ENCODE measurements at regions not wholly inside any gene's neighbourhood (a gene's known extent, or its start where the extent isn't known, plus 50 kb on each side); places are given as distances from the start of the nearest gene placed in this dataset.
"Not testable (repeated sequence)": the region's sequence is repeated elsewhere in the genome, so short reads cannot be mapped to it uniquely, and the experiment has no call there.

DNA sequence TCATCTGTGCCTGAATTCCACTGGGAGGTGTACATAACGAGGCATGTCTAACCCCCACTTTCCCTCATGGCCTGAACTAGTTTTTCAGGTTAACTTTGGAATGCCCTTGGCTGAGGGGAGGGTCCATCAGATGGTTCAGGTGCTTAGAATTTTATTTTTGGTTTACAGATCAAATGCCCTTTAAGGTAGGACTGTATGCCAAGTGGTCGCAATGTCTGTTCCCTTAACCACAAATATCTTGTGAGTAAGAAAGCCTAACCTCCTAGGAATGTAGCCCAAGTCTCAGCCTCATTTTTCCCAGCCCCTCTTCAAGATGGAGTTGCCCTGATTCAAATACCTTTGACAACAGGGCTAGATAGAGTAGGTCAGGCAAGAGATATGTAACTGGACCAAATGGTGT lies 78.4 kb downstream of the RNASET2 start:
- no peak for DNase-seq (ENCODE audit: low spot score)

DNA sequence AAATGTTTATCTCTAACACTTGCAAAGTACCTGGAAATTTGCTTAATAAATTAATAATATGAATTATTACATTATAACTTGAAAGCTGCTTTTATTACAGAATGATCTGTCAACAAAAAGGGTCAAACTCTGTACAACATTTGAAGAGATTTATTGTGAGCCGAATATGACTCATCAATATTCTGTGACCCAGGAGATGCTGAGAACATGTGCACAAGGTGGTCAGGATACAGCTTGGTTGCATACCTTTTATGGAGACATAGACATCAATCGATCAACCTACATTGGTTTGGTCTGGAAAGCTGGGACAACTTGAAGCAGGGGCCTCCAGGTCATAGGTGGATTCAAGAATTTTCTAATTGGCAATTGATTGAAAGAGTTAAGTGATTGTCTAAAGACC lies 79.0 kb downstream of the RNASET2 start:
- no peak for DNase-seq (ENCODE audit: low spot score)

DNA sequence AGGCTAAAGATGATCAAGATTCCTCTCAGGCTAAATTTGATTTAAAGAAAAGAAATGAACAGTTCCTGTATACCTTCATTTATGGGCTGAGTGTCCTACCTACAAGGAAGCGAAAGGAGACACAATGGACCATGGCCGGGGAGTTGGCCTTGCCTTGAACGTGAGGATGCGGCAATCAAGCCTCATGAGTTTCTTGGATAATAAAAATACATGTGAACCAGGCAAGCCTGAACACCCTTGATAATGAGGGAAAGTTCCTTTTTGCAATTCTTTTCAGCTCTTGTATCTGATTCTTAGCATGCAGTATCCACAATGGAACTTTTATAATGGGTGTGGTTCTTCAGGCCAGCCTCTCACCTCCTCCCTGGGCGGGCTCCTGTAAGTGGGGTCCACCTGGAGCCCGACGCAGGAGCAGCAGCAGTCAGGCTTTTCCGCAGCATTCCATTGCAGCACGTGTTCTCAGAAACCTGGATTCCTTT lies 83.8 kb downstream of the RNASET2 start:
- DNase-seq (ENCODE audit: low spot score), result no peak

DNA sequence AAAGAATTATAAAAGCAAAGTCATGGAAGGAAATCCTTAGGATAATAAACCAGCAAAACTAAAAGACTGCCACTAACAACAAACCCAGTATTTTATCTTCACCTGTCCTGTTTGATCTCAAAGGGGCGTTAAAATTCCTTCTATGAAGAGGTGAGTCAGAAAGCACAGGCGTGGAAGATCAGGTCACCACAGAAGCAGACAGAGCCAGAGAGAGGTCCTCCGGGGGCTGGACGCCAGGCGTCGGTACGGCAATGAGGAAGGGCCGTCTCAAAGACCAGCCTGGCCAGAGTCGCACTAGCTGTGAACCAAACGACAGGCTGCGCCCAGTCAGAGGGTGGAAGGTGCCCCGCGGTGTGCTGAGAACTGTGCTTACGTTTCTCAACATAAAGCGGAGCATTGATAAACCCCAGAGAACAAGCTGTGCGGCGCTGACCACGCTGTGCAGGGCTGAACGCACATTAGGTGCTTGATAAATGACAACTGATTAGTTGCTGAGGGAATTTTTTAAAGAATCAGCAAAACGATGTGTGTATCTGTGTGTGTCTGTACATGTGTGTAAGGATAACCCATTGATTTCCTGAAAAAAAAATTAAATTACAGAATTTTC lies 85.6 kb downstream of the RNASET2 start:
- no peak for DNase-seq (ENCODE audit: low spot score)

DNA sequence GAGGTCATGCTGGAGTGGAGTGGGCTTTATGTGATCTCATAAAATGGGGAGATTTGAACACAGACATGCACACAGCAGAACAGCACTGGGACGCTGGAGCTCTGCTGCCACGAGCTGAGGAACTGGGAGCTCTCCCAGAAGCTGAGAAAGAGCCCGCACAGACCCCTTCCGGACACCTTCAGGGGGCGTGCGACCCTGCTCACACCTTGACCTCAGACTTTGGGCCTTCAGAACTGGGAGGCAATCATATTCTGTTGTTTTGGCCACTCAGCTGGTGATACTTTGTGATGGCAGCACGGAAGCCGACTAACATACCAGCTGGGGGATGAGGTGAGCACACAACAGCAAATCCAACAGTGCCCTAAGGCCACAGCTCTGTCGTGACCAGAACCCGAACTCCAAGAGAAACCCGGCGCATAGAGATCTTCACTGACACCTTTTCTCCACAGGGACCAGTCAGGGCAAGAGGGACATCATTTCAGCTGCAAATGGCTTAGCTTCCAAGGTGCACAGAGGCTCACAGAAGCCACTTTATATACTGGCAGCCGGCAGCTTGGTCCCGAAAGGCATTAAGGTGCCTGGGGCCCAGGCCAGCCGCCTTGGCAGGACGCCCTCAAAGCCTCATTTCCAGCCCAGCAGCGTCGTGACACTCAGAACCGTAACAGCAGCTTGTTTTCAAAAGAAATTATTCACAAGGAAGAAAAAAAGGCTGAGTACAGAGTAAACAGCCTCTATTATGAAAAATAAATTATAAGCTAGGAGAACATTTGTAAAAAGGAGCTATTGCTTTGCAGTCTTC lies 89.3 kb downstream of the RNASET2 start:
- no peak for DNase-seq (ENCODE audit: low spot score)

DNA sequence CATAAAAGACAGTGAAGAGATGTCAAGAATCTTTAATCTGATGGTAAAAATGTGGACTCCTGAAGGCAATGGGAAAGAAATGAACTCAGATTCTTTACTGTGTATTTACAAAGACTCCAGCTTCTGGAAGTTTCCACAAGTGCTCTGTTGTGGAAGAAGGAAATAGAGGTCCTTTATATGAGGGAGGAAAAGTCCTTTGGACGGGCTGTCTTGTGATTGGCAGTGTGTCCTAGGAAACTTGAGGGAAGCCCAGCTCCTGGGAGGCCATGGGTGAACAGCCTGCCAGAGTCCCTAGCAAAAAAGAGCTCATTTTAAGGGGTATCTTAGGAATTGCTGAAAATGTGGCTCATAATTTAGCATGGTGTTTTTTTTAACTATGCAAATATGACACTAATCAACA lies 92.0 kb downstream of the RNASET2 start:
- no peak for DNase-seq (ENCODE audit: low spot score)

DNA sequence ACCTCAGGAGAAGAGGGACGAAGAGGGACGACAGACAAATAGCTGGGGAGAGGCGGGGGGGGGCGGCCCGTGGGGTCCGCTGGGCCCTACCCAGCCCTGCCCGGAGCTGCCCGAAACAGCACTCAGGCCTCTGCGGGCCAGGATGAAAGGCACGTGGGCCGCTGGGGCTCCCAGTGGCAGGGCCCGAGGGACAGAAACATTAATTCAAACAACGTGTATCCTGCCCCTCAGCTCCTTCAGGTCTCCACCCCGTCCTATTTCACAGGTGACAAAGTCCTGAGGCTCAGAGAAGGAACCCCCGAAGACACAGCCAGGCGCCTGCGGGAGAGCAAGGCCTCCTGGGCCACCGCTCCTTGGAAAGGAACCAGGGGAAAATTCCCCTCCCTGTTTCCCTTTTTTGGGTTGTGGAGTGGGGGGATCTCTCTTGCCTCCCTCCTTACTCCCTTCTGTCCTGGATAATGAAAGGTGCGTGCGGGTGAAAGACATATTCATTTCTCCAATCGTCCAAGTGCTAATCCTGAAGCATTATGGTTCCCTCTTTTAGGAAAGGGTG lies 93.3 kb downstream of the RNASET2 start:
- DNase-seq (ENCODE audit: low spot score), result no peak

DNA sequence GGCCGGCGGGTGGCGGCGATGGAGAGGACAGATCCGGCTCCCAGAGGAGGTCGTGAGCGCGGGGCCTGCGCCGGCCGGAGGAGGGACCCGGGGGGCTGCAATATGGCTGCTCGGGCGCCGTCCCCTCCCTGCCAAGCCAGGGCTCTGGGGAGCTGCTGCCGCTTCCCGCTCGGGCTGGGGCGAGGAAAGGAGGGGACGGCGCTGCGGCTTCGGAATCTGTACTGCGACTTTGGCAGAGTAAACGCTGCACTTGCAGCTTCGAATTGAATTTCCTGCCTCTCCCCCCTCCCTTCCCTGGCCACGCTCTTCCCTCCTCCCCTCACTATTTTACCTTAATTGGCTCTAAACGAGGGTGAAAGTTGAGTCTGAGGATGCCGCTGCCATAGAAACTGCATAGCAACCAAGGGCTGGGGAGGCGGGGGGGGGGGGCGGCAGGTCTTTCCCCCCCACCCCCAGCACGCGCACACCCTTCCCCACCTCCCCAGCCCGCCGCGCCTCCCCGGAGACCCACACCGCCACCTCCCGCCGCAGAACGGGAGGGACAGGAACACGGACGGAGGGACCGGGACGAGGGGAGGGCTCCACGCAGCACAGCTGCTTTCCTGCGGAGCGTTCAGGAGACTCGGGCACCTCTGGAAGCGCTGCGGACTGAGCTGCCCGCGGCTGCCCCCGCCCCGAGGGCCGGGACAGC lies 93.9 kb downstream of the RNASET2 start:
- DNase-seq (ENCODE audit: low spot score), result no peak

DNA sequence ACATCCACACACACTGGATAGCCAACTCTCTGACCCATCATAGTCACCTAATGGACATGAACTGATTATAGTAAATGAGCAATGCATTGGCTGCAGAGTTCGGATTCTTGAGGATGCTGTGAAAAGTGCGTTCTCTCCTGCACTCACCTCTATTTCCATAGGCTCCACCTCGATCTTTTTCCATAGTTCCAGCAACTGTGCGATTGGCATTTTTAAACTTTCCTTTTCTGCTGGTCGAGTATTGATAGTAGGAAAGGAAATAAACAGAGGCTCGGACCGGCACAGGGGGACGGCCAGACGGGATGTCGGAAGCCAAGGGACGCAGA lies 94.4 kb downstream of the RNASET2 start:
- no peak for DNase-seq (ENCODE audit: low spot score)

DNA sequence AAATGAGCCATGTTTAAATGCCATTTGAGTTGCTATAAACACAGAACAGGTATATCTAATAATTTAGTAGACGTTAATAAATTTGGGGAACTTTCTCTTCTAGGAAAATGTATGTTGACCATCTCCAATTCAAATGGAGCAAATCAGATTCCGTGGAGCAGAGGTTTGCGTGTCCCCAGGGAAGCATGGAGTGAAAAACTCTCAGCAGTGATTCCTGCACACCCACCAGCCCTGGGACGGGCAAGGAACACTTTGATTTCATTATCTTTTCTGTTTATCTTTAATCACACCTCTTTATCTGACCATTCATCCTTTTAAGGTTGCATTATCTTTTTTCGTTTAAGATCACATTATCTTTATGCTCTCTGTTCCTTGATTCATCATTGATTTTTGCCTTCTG lies 95.0 kb downstream of the RNASET2 start:
- DNase-seq (ENCODE audit: low spot score), result no peak

DNA sequence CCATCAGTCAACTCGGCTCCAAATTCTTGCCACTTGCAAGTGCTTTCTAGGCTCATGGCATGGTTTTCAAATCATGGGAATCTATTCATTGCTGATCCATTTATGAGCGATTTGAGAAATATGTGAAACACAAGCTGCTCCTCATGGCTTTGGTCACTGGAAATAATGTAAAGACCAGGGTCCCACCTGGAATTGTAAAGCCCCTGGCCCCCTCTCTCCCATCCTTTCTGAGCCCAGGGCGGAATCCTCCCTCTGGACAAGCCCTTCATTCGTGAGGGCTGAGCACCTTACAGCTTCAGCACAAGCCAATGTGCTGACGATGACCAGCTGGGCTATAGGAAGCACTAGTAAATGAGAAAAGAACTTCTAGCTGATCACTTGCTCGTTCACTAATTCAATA lies 96.0 kb downstream of the RNASET2 start:
- no peak for DNase-seq (ENCODE audit: low spot score)

DNA sequence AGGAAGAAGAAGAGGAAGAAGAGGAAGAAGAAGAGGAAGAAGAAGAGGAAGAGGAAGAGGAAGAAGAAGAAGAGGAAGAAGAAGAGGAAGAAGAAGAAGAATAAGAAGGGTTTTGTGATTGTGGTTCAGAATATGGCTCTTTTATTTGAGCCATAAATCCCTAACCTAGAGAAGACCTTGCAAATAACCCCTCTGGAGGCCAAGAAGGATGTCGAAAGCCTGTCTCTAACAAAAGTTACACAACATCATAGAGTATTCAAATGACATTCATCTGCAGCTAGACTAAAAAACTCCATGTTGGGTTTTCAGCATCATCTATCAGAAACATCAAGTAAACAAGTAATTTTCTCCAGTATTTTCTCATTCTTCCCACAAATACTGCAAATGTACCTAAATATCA lies 100.9 kb downstream of the RNASET2 start:
- no peak for DNase-seq (ENCODE audit: low spot score)

DNA sequence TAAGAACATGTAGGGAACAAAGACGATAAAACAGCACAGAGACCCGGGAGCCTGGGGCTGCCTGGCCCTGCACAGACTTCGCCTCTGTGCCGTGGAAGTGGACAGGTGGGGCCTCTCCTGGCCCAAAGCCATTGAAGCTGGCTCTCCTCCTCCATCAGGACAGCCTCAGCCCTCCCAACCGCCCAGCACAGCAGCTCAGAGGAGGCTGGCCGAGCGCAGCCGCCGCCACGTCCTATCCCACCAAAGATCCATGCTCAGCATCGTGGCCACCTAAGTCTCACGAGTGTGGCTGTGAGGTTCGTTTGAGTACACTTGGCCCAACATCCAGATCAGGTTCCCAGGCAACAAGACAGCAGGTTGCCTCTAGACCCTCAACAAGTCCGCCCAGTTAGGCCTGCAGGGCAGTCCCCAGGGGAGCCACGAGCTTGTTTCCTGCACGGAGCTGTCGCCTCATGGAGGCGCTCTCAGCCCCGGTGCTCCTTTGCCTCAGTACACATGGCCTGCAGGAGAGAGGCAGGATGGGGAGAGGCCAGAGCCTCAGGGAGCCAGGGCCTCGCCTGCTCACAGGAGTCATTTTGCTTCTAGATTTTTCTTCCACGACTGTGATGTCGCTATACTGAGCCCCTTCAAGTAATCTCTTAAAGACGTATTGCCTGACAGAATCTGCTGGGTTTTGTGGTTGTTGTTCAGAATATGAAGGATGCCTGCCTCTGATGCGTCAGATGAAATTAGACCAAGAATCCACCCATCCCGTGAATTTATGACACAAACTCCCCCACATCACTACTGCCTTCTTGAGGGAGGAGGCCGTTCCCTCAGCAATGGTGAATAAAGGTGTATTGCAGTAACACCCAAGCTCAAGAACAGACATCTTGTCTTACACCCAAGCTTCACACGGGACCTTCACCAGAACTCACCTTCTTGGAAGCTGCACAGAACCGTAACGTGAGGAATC lies 102.7 kb downstream of the RNASET2 start:
- DNase-seq (ENCODE audit: low spot score), result no peak

DNA sequence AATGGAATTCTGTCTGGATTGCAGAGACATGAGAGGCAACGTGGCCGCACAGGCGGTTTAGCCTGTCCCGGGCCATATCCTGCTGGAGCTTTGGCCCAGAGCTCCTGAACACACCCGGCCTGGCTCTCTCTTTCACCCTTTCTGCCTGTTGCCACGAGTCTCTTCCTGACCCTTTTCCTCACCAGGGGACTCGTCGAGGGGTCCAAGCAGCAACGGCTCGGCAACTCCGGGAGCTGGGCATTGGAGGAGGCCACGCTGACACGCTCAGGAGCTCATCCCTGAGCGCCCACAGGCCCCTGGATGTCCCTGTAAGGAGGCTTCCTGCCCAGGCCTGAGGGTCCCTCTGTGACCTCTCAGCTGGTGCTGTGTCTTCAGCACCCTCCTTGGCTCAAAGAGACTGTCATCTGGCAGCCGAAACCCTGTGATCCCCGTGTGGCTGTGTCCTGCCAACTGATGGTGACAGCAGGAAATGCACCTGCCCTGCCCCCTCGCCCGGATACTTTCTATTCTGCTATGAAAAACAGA lies 103.8 kb downstream of the RNASET2 start:
- no peak for DNase-seq (ENCODE audit: low spot score)

DNA sequence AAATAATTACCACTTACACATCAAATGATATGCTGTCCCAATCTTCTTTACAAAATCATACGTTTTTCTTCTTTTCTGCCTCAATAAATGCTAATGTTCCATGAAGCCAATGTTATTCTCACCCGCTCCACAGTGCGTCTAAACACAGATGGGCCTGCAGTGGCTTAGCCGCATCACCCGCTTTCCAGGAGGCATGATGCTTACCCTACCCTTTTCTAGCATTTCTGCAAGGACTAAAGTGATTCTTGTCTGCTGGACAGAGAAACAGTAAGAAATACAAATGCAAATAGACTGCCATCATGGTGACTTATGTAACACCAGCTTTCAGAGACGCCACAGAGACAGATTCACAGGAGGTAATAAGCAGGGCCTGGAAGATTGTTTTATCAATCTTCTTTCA lies 104.4 kb downstream of the RNASET2 start:
- no peak for DNase-seq (ENCODE audit: low spot score)

DNA sequence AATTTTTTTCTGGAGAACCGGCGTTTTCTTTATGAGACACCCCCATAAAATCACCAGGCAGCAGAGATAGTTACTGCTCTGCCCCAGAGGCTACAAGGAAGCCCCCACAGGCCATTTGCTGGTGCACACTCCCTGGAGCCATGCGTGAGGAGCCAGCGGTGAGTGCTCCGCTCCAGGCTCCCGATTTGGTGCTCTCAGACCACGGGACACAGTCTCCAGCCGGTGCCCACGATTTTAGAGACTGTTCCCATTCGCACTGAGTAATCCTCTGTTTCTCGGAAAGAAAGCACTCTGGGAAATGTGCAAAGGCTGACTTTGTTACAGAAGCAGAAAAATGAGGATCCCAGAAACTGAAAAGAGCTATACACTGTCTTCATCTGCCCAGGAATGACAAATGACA lies 104.9 kb downstream of the RNASET2 start:
- DNase-seq (ENCODE audit: low spot score), result no peak

DNA sequence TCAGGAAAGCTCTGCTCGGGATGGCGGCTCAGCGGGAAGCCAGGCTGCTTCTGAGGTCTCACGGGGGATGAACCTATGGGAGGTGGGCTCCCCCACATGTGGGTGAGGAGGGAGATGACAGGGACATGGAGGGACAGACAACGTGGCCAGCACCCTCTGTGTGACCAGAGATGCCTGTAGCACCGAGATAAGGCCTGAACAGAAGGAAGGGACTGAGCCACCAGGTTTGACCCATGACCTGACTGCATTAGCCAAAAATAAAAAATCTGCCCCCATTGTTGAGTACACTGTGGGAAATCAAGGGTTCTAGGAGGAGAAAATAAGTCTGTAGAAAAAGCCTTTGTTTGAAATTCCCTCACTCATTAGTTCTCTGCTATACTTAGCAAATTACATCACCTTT lies 105.7 kb downstream of the RNASET2 start:
- DNase-seq (ENCODE audit: low spot score), result no peak

DNA sequence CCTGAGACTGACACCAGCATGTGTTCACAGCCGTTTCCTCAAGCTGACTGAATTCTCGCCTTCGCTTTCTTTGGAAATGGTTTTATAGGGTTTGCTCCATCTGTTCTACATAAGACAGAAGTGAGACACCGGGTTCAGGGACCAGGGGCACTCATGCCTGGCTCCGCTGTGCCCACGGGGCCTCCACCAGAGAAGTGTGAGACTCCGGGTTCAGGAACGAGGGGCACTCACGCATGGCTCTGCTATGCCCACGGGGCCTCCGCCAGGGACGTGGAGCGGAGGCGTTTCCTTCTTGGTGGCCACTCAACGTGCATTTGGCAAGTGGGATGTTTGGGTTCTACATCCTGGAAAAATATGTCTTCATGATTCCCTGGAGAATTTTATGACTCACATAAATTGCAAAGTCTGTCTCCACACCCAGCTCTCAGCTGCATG lies 106.6 kb downstream of the RNASET2 start:
- no peak for DNase-seq (ENCODE audit: low spot score)

DNA sequence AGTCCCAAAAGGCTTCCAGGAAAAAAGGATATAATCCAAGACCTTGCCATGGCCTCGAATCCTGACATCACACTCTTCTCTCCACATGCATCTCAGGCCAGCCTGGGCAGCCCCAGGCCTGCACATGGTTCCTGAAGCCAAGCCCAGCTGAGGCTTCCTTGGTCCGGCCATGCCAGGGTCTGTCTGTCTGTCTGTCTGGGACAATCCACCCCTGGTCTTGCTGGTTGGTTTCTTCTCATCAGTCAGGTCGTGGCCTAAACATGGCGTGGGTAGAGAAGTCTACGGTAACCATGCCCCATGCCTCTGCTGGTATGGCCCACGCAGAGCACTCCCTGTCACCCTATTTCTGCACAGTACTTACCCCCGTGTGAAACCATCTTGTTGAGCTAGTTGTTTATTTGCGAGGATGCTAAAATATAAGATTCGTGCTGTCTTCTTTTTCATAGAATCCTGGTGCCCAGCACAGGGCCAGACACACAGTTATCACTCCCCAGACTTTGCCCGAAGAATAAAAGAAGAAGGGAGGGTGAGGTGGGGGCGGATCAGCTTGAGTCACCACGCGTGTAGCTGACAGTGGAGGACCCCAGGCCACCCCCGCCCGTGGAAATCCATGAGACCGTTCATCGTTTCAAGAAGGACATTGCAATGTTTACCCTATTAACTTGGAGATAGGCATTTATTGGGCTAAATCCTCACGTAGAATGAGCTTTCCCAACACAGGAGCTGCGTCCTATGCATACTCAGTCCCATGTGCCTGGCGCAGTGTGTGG lies 107.2 kb downstream of the RNASET2 start:
- DNase-seq (ENCODE audit: low spot score), result no peak

DNA sequence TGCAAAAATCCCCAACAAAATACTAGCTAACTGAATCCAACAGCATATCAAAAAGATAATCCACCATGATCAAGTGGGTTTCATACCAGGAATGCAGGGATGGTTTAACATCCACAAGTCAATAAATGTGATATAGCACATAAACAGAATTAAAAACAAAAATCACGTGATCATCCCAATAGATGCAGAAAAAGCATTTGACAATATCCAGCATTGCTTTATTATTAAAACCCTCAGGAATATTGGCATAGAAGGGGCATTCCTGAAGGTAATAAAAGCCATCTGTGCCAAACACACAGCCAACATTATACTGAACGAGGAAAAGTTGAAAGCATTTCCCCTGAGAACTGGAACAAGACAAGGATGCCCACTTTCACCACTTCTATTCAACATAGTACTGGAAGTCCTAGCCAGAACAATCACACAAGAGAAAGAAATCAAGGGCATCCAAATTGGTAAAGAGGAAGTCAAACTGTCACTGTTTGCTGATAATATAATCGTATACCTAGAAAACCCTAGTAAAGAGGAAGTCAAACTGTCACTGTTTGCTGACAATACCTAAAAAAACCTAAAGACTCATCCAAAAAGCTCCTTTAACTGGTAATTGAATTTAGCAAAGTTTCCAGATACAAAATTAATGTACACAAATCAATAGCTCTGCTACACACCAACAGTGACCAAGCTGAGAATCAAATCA lies 109.8 kb downstream of the RNASET2 start:
- not testable (repeated sequence) for DNase-seq (ENCODE audit: low spot score)

All from RKO (cell line).